ENCODE measurements at regions not wholly inside any gene's neighbourhood (a gene's known extent, or its start where the extent isn't known, plus 50 kb on each side); places are given as distances from the start of the nearest gene placed in this dataset.

DNA sequence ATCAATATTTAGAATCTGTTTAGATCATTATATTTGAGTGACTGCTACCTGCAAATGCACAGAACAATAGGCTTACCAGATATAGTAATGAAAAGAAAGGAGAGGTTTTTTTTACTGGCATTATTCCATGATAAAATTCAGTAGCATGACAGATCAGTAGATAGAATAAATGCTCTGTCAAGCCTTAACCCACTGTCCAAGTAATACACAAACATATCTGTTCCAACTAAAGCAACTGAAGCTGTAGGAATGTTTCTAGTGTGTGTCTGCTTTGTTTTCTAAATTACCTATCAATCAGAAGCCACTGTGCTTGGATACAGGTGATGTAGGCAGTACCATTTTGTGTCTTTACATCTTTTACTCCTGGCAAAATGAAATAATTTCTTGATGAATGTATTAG is 604.6 kb downstream of the PCDH7 start:
- no peak for DNase-seq

DNA sequence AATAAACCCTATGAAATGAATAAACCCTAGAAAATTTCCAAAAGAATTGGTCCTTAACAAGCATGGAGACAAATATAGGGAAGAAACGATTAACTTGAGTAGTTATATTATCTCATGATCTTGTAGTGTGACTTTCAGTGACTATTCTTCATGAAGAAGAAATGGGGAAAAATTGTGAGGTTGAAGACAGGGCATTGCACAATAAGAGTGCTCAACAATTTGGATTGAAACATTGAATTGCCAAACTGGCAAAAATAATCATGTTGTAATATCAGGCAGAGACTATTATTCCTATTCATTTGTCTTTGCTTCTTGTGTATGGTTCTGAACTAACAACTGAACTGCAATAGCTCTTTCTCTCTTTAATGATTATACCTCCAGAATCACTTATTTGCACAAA is 605.1 kb downstream of the PCDH7 start:
- no peak for DNase-seq

DNA sequence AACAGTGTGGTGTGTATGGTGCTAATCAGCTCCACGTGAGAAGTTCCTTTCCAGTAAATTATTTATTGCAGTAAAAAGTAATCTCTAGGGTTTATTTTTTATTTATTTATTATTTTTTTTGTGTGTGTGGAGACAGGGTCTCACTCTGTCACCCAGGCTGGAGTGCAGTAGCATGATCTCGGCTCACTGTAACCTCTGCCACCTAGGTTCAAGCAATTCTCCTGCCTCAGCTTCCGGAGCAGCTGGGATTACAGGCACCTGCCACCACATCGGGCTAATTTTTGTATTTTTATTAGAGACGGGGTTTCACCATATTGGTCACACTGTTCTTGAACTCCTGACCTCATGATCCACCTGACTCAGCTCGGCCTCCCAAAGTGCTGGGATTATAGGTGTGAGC is 606.9 kb downstream of the PCDH7 start:
- no peak for DNase-seq

DNA sequence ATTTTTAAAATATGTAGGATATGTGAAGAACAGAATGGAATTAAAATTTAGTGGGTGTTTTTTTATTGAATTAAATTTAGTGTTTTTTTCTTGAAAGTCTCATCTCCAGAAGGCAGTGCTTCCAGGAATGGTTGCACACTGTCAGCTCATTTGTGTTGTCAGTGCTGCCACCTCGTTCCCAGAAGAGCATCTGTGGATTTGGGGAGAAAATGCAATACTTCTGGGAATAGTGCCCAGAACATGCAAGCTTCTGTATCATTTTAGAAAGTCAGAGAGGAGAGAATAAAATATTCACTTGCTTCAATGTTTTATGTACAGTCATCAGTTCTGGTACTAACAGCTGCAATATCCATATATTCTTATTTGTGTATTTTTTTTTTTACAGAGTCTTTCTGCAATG is 608.8 kb downstream of the PCDH7 start:
- no peak for DNase-seq

DNA sequence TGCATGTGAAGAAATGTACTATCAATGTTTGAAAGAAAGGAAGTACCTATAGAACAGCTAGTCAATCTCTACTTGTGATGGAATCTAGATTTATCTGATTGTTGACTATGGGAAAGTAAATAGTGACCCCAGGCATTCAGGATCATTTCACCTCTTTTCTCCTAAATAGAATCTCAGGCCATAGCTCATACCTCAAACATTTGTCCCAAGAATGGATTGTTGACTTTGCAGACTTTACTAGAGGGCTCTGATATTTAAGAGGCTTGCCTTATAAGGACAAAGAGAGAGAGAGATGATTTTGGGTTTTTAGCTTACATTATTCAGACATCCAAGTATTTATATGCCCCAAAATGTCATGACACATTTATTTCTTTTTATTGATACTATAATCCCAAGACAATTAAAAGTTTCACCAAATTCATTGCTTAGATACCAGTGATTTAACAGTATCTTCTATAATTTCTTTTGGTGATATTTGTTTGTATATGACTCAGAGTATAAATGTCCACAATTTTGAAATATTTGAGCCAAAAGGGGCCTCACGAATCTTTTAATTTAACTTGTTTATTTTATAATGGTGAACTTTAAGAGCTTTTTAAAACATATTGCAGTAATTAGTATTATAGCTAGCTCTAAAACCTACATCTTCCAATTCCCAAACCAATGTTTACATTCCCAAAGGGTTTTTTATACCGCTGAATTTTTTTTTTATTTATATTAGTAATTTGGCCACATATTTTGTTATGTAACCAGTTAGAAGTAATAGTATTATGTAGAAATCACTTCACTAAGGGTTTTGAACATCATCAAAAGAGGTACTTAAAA is 614.1 kb downstream of the PCDH7 start:
- no peak for DNase-seq

DNA sequence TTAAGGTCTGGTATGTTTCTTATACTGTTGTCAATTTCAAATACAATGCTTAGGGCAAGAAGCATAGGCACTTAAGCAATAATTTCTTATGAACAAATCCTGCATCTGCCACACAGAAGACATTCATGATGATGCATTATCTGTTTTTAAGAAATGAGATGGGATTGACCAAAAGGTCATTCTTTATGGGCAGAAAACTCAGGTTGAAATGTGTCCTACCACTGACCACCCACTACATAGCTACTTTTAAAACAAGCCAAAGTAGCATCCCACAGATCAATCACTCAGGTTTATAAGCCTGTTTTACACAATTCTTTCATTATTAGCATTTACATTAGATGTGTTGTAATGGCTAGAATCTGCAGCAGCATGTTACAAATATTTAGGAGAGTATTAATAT is 617.8 kb downstream of the PCDH7 start:
- no peak for DNase-seq

DNA sequence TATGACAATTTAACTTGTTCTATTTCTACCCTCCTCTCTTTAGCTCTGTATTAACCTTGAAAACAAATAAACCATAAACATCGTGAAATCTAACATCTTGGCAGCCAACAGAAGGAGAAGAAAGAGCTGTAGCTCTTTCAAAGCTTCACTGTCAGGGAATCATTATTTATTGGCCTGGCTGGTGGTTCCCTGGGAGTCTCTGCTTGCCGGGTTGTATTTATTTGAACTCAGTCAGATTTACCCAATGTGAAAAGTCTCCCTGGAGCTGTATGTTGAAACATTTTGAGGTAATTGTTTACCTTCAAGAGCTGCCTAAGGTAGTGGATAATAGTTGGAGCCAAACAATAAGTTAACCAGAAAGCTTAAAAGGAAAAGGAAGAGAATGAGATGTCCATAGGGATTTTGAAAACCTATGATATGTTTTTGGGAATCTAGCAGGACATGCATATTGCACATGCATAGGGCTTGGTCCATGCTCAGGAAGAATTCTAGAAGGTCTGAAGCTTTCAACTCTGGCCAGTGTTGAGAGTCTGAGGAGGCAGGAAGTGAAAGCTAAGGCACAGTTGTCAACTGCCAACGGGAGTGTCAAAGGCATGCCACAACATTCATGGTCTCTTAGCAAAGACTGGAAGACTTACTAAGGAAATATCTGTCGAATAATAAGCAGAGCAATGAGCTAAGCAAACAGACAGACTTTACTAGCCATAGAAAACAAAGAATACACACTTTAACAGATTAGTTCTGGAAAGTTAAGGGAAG is 621.6 kb downstream of the PCDH7 start:
- no peak for DNase-seq

DNA sequence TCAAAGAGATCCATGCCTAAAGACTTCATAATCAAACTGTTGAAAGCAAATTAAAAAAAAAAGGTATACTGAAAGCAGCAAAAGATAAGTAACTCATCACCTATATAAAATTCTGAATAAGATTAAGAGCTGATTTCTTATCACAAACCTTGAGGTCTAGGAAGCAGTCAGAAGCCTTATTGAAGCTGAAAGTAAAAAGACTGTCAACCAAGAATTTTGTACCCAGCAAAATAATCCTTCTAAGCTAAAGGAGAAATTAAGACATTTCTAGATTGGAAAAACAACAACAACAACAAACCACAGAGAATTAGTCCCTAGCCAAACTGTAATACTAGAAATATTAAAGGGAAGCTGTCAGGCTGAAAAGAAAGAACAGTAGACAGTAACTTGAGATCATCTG is 622.9 kb downstream of the PCDH7 start:
- DNase-seq = peak; percentile 2

DNA sequence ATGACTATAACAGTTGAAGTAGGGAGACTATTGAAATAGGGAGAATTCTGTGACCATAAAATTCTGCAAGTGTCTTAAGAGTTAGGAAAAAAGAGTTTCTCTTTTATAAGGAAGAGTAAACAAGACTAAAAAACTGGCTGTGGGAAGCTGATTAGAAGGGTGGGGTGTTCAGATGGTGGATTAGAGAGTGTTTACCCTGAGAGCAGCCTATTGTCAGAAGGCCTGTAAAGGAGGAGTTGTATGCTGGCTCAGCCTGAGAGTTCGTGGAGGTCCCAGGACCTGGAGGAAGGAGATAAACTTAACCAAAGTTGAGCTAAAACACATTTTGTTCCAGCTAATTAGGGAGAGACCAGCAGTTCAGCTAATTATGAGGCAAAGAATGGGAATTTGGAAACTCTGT is 629.7 kb downstream of the PCDH7 start:
- peak; percentile 53 for DNase-seq

DNA sequence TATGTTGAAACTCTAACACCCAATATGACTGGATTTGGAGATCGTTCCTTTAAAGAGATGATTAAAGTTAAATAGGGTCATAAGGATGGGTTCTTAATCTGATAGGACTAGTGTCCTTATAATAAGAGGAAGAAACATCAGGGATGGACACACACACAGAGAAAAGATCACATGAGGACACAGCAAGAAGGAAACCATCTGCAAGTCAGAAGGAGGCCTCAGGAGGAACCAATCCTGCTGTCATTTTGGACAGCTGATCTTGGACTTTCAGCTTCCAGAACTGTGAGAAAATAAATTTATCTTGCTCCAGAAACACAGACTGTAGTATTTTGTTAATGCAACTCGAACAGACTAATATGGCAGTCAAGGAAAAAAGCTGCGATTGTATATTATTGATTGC is 631.5 kb downstream of the PCDH7 start:
- DNase-seq = peak; percentile 40

DNA sequence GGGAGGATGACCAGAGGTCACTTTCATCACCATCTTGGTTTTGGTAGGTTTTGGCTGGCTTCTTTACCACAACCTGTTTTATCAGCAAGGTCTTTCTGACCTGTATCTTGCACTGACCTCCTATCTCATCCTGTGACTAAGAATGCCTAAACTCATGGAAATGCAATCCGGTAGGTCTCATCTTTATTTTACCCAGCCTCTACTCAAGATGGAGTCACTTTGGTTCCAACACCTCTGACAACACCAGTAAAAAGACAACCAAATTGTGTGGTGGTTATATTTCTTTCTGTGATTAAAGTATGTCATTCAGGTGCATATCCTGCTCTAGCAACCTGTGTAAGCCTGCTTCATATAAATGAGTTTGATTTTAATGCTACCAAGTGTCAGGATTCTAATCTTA is 636.7 kb downstream of the PCDH7 start:
- no peak for DNase-seq

DNA sequence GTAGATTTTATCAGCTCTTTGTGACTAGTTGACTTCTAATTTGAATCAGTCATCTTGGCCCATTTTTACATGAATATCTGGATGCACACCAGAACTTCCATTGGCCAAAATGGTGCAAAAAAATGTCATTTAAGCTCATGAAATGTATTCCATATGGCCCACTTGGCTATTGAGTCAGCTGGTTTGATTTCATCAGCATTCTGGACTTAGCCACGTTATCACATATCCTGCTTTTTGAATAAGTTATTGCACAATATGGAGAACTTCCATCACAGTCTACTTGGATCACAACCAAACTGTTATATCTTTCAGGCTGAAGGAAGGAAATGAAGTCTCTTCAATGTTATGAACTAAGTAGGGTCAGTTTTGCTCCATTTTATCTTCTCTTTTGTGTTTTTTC is 640.6 kb downstream of the PCDH7 start:
- DNase-seq = no peak

DNA sequence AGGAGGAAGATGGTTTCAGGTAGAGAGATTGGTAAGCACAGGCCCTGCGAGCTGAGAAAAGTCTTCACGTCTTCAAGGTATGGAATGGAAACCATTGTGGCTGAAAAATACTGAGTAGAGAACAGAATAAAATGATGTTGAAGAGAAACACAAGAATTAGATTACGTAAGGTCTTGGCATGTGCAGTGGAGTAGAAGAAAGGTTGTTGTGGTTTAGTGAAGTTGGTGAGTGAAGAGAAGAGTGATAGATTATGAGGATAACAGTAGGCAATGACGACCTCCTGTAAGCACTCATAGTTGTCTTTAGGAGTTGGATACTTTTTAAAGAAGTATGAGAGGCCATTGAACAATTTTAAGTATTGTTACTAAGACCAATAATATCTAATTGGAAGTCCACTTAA is 642.6 kb downstream of the PCDH7 start:
- DNase-seq = no peak

DNA sequence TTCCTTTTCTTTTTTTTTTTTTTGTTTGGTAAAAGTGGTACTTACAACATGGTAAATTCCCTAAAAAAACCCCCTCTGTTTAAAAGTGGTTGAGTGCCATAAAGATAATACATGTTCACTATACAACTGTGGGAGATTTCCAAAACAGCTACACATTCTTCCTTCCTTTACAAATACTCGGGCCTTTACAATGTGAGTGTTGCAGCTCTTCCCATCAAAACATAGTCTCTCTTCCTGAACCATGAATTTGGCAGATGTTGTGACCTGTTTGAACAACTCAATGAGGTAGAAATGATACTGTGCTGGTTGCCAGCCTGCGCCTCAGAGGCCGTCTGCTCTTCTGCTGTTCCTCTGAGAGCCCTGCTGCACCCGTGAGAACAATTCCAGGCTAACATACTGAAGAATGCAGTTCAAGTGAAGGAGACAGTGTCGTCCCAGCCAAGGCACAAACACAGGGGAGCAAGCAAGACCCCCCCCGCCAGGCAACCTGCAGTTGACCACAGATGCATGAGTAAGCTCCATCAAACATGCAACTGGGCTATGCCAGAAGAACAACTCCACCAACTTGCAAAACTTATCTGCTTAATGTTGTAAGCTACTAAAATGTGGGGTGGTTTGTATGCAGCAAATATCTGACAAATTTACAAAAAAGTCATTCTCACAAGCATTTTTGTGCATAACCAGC is 645.0 kb downstream of the PCDH7 start:
- DNase-seq = no peak

DNA sequence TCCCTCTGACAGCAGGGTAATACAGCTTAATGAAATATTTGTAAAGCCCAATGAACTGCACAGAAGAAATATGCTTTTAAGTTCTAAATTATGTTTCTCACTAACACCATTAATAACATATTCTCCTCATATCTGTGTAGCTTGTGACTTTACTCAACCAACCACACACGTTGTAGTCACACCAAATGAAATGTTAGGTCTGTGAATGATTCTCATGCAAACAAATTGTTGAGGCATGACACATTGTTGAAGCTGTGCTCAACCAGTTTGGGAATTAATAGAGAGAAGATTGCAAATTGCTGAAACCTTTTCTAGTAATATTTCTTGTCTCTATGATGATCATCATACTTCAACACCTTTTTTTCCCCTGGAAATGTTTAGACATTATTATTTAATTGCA is 645.9 kb downstream of the PCDH7 start:
- DNase-seq = no peak

DNA sequence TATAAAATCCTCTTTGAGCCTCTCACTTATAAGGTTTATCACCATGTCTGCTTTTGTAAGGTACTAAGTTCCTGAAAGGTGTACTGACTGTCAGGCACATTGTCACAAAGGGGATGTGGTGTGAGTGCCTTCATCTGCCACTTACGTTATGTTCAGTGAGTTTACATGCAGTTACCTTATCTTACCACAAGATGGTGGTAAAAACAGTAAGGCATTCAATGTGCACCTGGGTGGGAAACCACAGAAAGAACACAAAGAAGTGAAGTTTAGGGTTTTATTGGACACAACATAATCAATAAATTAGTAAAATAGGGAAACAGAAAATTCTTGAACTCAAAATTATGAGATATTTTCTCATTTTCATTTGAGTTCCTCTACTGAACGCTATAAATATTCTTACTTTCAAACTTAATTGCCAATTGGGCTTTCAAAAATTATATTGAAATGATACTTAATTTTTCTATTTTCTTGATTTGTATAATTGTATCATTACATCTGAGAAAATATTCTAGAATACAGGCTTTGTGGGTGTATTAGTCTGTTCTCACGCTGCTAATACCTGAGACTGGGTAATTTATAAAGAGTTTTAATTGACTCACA is 650.8 kb downstream of the PCDH7 start:
- peak; percentile 74 for DNase-seq

DNA sequence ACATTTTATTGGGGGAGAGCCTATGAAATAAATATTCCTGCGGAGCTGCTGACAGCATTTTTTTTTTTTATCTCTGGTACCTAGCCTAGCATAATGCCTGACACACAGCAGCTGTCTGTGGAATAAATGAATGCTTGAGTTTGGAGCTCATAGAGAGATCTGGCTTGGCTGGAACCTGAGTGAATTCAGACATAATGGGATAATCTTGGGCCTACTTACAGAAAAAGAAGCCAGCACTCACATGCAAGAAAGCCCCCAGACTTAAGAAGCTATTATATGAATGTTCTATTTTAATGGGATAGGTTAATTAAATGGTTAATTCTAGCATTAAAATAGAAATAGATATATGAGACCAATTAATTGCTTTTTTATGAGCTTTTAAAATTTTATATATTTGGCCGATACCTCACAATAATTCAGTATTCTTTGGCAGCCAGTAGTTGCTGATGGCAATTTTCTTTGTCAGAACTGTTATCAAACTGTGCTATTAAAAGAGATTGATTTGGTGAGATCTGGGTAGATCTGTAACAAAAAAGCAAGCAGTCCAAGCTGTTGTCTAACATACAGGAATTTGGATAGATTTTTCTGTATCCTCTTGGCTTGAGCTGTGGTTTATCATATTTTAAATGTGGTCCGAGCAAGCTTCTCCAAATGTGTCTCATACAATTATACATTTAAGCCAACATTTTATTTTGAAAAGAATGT is 654.2 kb downstream of the PCDH7 start:
- DNase-seq = peak; percentile 13

DNA sequence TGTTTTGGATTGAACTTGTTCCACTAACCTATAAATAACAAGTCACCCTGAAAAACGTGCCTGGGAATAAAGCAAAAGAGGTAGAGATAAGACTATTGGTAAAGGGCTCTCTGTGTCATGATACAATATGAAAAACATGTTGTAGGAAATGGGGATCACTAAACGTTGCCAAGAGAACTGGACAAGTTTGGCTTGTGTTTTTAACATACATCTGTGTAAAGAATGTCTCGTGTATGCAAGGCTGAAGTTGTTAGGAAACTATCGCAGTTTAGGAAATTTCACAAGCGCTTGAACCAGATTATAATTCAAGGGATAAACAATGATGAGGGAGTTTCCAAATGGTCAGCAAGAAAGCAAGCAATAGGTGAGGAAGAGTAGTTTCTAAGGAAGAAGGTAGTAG is 655.8 kb downstream of the PCDH7 start:
- DNase-seq = no peak

DNA sequence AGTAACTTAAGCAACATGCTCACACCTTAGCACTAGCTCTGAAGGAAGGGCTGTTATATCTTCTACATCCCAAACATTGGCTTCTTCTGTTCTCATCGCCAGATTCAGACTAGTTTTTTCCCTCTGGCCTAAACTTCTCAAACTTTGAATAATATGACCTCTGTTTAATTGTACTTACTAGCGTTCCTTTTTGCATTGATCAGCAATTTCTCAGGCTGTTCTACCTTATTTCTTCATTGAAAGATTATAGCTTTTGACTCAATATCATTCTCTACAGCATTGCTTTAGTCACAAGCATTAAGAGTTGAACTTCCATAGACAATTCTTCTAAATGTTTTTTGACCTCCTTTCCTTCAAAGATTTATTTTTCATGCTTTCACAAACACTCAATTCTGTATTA is 659.2 kb downstream of the PCDH7 start:
- DNase-seq = no peak

DNA sequence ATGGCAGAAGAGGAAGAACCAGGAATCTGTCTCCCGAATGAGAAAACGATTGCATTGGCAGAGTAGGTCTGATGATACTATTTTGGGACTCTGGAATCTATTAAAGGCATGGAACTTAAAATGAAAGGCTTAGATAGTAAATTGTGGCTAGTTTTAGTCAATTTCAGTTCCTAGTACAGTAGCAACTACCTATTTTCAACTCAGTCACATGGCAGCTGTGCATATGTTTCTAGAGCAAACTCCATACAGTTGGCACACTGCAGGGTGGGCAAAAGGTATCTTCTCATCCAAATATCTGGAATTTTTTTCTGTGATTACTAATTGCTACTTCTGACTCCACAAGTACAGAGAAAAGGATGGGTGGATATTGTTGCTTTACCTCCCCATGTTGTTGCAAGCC is 663.6 kb downstream of the PCDH7 start:
- DNase-seq = no peak

DNA sequence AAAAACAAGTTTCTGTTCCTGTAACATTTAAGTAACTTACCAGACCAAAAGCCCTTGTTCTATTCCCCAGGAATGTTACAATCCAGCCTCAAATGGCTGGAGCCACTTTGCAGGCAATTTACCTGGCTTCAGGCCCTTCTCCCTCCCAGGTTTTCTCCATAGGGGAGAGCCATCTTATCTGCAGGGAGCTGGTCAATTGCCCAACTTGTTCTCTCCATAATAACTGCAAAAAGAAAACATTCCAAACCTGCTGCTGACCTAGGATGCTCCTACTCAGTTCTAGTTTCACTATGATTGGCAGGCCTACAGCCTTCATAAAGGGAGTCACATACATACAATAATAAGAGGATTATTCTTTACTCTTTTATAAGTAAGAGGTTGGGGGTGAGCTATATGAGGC is 670.7 kb downstream of the PCDH7 start:
- DNase-seq = no peak

DNA sequence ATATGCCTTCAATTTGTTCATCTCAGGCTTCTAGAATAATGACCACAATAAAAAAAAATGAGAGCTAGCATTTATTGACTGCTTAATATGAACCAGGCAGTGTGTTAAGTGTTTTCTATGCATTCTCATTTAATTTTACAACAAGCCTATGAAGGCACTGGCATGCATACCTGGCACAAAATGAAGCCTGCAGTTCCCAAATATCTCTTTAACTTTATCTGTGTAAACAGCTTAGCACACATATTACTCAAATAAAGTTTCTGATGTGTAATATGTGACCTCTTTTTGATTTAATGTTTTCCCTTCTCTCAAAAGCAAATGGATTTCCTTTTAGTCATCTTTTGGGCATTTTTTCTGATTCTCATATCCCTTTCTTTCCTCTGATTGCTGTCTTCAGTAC is 671.8 kb downstream of the PCDH7 start:
- DNase-seq = no peak

DNA sequence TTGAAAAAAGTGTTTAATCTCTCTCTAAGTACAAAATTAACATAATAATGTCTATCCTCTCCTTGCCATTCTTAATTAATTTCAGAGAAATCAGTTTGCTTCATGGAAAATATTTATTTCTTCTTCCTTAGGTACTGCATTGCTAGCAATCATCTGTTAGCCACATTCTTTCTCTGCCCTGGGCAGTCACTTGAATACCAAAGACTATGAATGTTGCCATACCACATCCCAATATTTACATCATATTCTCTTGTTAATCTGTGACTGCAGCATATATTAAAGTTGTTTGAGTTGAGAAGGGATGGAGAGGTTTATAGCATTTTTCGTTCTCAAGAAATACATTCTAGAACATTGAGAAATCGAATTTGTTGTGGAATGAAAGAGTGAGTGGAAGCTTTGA is 672.8 kb downstream of the PCDH7 start:
- DNase-seq = no peak
